CD14-positive monocyte (primary cell): ENCODE measurements at regions not wholly inside any gene's neighbourhood (a gene's known extent, or its start where the extent isn't known, plus 50 kb on each side); places are given as distances from the start of the nearest gene placed in this dataset.
A peak's percentile ranks its signal among the peaks of the same experiment; 100 is the strongest.

ENCODE experiments used
- DNase-seq, 3 donors: peaks; one replicate each; pipeline ENCODE4 v3.0.0-alpha.2; 2011 to 2022
- H2AFZ ChIP-seq: 2 replicates; pipeline ENCODE4 v1.6.0; 2012; ENCODE audit warnings: mild to moderate bottlenecking, low read depth, low read length, inconsistent platforms; ENCODE audit not compliant: insufficient read depth, poor library complexity, severe bottlenecking
- H3K27ac ChIP-seq, 2 donors: 1 replicate in 1 of 2; 2 replicates in 1 of 2; pipeline ENCODE4 v1.5.1; 2012 to 2013; ENCODE audit warnings: low read length in 2 of 2, control low read depth in 1 of 2, inconsistent platforms in 1 of 2, low read depth in 1 of 2, mild to moderate bottlenecking in 1 of 2
- H3K27me3 ChIP-seq, 2 donors: one replicate each; pipeline versions ENCODE4 v1.6.0 to v1.6.1; 2011 to 2013; ENCODE audit warnings: low read length in 2 of 2; ENCODE audit not compliant: control insufficient read depth in 2 of 2, insufficient read depth in 2 of 2
- H3K36me3 ChIP-seq, 2 donors: replicated peaks in 1 of 2; 1 replicate in 1 of 2; 2 replicates in 1 of 2; pipeline versions ENCODE4 v1.5.1 to v1.6.1; 2012 to 2013; ENCODE audit warnings: low read length in 2 of 2, control low read depth in 1 of 2, inconsistent platforms in 1 of 2, mild to moderate bottlenecking in 1 of 2; ENCODE audit not compliant: insufficient read depth in 2 of 2, control insufficient read depth in 1 of 2
- H3K4me1 ChIP-seq, 2 donors: 1 replicate in 1 of 2; 2 replicates in 1 of 2; pipeline versions ENCODE4 v1.5.1 to v1.6.1; 2012 to 2013; ENCODE audit warnings: low read length in 2 of 2, control low read depth in 1 of 2, inconsistent platforms in 1 of 2, mild to moderate bottlenecking in 1 of 2, moderate library complexity in 1 of 2; ENCODE audit not compliant: insufficient read depth in 2 of 2, control insufficient read depth in 1 of 2
- H3K4me2 ChIP-seq: replicated peaks from 2 replicates; pipeline ENCODE3; 2012; ENCODE audit warnings: low read length, moderate library complexity, mild to moderate bottlenecking; ENCODE audit not compliant: poor library complexity, severe bottlenecking; ENCODE audit errors: extremely low read depth
- H3K4me3 ChIP-seq, 3 experiments: fragments of 200-600 bp in 1 of 3; sonication (generic) in 1 of 3; replicated peaks in 1 of 3; 1 replicate in 2 of 3; 2 replicates in 1 of 3; pipeline ENCODE4 v1.5.1; 2011 to 2013; ENCODE audit warnings: low read length in 3 of 3, mild to moderate bottlenecking in 3 of 3, control low read depth in 2 of 3, low read depth in 2 of 3, inconsistent platforms in 1 of 3, moderate library complexity in 1 of 3
- H3K79me2 ChIP-seq: 2 replicates; pipeline ENCODE4 v1.6.0; 2012; ENCODE audit warnings: mild to moderate bottlenecking, control low read depth, inconsistent platforms, low read length, moderate library complexity; ENCODE audit not compliant: insufficient read depth
- H3K9ac ChIP-seq: 2 replicates; pipeline ENCODE4 v1.6.0; 2017; ENCODE audit warnings: low read length, mild to moderate bottlenecking; ENCODE audit not compliant: insufficient read depth, poor library complexity, severe bottlenecking
- H3K9me3 ChIP-seq, 2 donors: replicated peaks in 1 of 2; 1 replicate in 1 of 2; 2 replicates in 1 of 2; pipeline versions ENCODE4 v1.5.1 to v1.6.1; 2012 to 2013; ENCODE audit warnings: low read length in 2 of 2, control low read depth in 1 of 2; ENCODE audit not compliant: control insufficient read depth in 1 of 2, insufficient read depth in 1 of 2
- H4K20me1 ChIP-seq: 2 replicates; pipeline ENCODE4 v1.6.0; 2012; ENCODE audit warnings: mild to moderate bottlenecking, low read length, control low read depth, moderate library complexity; ENCODE audit not compliant: insufficient read depth
- H3K27ac Mint-ChIP-seq, 7 donors: one replicate each; pipeline ENCODE4 v1.8.0; 2020; ENCODE audit warnings: mild to moderate bottlenecking in 7 of 7, mixed read lengths in 7 of 7, moderate library complexity in 6 of 7, inconsistent platforms in 2 of 7
- H3K27me3 Mint-ChIP-seq, 3 donors: one replicate each; pipeline ENCODE4 v1.8.0; 2021 to 2022; ENCODE audit warnings: low read depth in 3 of 3, mild to moderate bottlenecking in 3 of 3, mixed read lengths in 3 of 3, moderate library complexity in 3 of 3, inconsistent platforms in 1 of 3
- H3K36me3 Mint-ChIP-seq, 2 donors: one replicate each; pipeline ENCODE4 v1.8.0; 2020; ENCODE audit warnings: mixed read lengths in 2 of 2, inconsistent platforms in 1 of 2, mild to moderate bottlenecking in 1 of 2
- H3K4me1 Mint-ChIP-seq: one replicate; pipeline ENCODE4 v1.8.0; 2020; ENCODE audit warnings: mild to moderate bottlenecking, mixed read lengths
- H3K4me3 Mint-ChIP-seq, 2 donors: one replicate each; pipeline ENCODE4 v1.8.0; 2020; ENCODE audit warnings: mild to moderate bottlenecking in 2 of 2, mixed read lengths in 2 of 2, moderate library complexity in 1 of 2
- H3K9me3 Mint-ChIP-seq, 7 donors: one replicate each; pipeline ENCODE4 v1.8.0; 2020 to 2022; ENCODE audit warnings: mixed read lengths in 7 of 7, mild to moderate bottlenecking in 6 of 7, moderate library complexity in 6 of 7, inconsistent platforms in 2 of 7
- WGBS: methylation state at CpG from one replicate; pipeline ENCODE4 v1.1.5; 2013; ENCODE audit warnings: missing lambda C conversion rate; ENCODE audit not compliant: insufficient coverage; 5-methylcytosine and 5-hydroxymethylcytosine counted together
- intact Hi-C, 2 donors: fragments of 100-400 bp; cut with micrococcal nuclease; formaldehyde crosslinking; loops; one replicate each; pipeline versions ENCODE4 v1.15.0 to v1.15.1; 2023
- TF ChIP-seq, protein P1 (sequence below): fragments of 200-600 bp; IDR thresholded peaks from one replicate; pipeline ENCODE4 v1.8.0; 2022; ENCODE audit warnings: antibody characterized with exemption, mild to moderate bottlenecking

DNA sequence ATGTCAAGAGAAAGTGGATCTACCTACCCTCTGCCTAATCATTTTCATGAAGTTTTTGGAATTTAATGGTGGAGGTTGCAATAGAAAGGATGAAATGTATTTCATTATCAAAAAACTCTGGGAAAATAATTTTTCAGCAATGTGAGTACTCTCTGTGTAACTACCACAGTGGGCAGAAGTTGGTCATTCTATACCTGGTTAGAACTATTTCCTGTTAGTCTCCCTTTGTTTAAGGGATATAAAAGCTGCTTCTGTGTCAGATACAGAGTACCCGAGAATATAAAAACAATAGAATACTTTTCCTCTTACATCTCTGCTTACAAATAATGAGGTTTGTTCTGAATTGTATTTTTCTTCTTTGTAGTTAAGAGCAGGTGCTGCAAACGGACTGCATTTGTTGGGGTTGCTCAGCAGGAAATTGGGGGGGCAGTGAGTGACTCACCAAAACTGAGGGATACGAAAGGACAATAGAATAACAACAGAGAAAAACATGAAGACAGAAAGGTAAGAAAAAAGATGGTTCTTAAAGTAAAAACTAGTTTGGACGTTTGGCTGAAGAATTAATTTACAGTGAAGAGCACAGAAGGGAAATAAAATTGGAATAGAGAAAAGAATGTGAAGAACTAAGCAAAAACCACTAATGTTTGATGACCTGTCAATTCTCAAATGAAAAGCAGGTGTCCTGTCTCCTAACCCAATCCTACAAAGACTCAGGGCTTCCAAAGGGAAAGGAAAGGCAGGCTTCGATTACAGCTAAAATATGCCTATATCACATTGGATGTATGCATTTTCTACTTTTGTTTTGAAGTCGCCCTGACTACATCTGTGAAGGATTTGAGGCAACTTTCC lies 703.1 kb downstream of the RFPL4B start:
- Histone ChIP-seq H3K9ac (no peak overlapping the region), H3K4me3 (no peak overlapping the region), H3K79me2 (no peaks in the 10 kb centered on the region), H2AFZ (peak overlapping the region; percentile 1), H3K27me3 (no peaks in the 10 kb centered on the region), H3K36me3 (no peaks in the 10 kb centered on the region), H3K4me2 (no peak overlapping the region), H3K27ac (no peak overlapping the region), H3K9me3 (no peaks in the 10 kb centered on the region), H4K20me1 (no peaks in the 10 kb centered on the region), H3K4me1 (no peaks in the 10 kb centered on the region)
- TF ChIP-seq, protein P1, sequence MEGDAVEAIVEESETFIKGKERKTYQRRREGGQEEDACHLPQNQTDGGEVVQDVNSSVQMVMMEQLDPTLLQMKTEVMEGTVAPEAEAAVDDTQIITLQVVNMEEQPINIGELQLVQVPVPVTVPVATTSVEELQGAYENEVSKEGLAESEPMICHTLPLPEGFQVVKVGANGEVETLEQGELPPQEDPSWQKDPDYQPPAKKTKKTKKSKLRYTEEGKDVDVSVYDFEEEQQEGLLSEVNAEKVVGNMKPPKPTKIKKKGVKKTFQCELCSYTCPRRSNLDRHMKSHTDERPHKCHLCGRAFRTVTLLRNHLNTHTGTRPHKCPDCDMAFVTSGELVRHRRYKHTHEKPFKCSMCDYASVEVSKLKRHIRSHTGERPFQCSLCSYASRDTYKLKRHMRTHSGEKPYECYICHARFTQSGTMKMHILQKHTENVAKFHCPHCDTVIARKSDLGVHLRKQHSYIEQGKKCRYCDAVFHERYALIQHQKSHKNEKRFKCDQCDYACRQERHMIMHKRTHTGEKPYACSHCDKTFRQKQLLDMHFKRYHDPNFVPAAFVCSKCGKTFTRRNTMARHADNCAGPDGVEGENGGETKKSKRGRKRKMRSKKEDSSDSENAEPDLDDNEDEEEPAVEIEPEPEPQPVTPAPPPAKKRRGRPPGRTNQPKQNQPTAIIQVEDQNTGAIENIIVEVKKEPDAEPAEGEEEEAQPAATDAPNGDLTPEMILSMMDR, result no peak
- intact Hi-C loops, result no loop called here
- Mint-ChIP-seq H3K9me3 (peaks cover 0 to 4% (median 0%) of the 10 kb centered on the region in 7 donors), H3K36me3 (no peaks in the 10 kb centered on the region), H3K4me1 (peaks cover 2% of the 10 kb centered on the region), H3K27me3 (peaks cover 0 to 4% (median 1%) of the 10 kb centered on the region in 3 donors), H3K27ac (no peak overlapping the region), H3K4me3 (no peak overlapping the region)
- WGBS, result 0% methylated on average over 2 of the region's 6 CpGs
- peak in 1 of 3 donors; percentile 5 for DNase-seq

DNA sequence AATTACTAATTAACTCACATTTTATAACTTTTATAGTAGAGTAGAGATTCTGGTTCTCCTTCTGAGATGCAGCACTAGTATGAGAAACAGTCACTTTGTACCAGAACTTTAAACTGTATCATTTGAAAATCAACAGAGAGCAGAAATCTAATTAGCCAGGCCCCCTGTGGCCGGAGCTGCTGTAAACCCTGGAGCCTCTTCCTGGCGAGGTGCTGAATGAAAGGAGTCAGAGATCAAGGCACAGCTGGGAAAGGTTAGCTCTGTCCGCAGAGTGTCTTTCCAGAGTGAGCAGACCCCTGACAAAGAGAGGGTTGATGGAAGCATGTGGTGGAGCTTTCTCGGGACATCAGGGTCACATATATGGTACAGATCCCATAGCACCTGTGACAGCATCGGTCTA lies 703.8 kb downstream of the RFPL4B start:
- H2AFZ ChIP-seq, result no peak overlapping the region
- no peaks in the 10 kb centered on the region for H3K36me3 Mint-ChIP-seq
- H4K20me1 ChIP-seq, result no peaks in the 10 kb centered on the region
- H3K36me3 ChIP-seq, result no peaks in the 10 kb centered on the region
- H3K9me3 ChIP-seq, result no peaks in the 10 kb centered on the region
- H3K27ac ChIP-seq, result no peak overlapping the region
- no peaks in the 10 kb centered on the region for H3K27me3 ChIP-seq
- TF ChIP-seq, protein P1, result no peak
- peaks cover 0 to 4% (median 1%) of the 10 kb centered on the region in 3 donors for H3K27me3 Mint-ChIP-seq
- no peak overlapping the region for H3K4me2 ChIP-seq
- no peak overlapping the region for H3K9ac ChIP-seq
- H3K4me1 Mint-ChIP-seq, result peaks cover 2% of the 10 kb centered on the region
- no peak overlapping the region for H3K4me3 ChIP-seq
- 100% methylated on average over 2 of the region's 5 CpGs for WGBS
- no peak for DNase-seq
- intact Hi-C loops, result no loop called here
- H3K4me1 ChIP-seq, result no peaks in the 10 kb centered on the region
- no peak overlapping the region for H3K4me3 Mint-ChIP-seq
- H3K9me3 Mint-ChIP-seq, result peaks cover 0 to 4% (median 0%) of the 10 kb centered on the region in 7 donors
- H3K27ac Mint-ChIP-seq, result peak overlapping the region in 1 of 7 donors; percentile 14
- H3K79me2 ChIP-seq, result no peaks in the 10 kb centered on the region
